DMS79 treated with DMSO at 0.1 percent for 48 hours (cell line): ENCODE measurements at regions not wholly inside any gene's neighbourhood (a gene's known extent, or its start where the extent isn't known, plus 50 kb on each side); places are given as distances from the start of the nearest gene placed in this dataset.
"Not testable (repeated sequence)": the region's sequence is repeated elsewhere in the genome, so short reads cannot be mapped to it uniquely, and the experiment has no call there.

Source experiments
- DNase-seq: peaks from one replicate; lab custom pipeline; 2025; lab: John Stamatoyannopoulos, UW

DNA sequence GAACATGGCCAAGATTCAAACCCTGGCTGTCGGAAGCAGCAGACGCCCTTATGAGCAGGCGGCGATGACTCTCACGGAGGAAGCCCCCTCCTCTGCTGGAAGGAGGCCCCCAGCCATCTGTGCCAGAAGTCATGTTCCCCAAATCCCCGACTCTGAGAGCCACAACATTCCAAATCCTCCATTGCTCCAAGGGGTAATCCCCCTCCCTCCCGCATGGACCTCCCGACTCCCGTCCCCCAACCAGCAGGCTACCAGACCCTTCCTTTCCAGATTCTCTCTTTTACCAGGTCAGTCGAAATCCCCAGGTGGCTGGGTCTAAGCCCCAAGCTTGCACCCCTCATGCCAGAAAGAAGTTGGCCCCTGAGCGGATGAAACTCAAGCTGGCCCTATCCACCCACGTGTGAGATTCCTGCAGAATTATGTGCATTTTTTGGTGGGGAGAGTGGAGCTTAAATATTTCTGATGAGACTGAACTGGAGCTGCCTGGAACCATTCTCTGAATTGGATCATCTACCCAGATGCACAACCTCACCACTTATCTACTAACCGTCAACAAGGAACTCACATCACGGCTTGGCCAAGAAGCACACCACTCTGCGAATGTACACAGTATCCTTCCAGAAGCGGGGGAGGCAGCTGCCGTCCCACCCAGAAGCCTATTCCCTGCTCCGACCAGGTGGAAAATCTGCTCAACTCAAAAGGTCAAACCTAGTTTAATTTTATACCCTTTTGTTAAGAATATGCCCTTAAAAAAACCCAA is 283.5 kb downstream of the C16orf95 start:
- DNase-seq, result no peak

DNA sequence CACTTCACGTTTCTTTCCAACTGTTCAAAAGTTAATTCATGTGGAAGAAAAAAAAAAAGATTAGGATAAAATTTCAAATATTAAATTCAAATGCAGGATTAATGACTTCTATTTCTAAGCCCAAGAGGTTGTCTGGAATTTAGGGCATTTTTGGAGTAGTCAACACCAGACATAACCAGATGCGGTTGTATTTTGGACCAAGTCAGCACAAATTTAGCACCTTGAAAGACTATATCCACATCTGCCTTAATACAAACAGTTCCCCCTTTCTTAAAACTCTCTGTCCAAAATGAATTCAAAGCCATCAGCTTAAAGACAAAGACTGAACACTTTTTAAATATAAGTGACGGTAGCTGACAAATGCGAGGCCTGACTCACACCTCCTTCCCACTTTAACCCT is 282.9 kb downstream of the C16orf95 start:
- no peak for DNase-seq

GRCh38 chr16:87035053-87035452 is 282.1 kb downstream of the C16orf95 start:
- no peak for DNase-seq

- no peak for DNase-seq
These were observed 280.2 kb downstream of the C16orf95 start for GRCh38 chr16:87037012-87037411.

DNA sequence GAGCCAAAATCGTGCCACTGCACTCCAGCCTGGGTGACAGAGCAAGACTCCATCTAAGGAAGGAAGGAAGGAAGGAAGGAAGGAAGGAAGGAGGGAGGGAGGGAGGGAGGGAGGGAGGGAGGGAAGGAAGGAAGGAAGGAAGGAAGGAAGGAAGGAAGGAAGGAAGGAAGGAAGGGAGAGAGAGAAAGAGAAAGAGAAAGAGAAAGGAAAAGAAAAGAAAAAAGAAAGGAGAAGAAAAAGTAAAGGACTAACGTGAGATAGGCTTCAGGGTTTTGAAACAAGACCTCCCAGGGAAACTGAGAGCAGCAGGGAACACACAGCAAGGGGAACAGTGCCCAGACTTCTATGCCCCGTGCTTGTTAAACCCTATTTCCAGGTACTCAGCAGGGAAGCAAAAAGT is 278.7 kb downstream of the C16orf95 start:
- not testable (repeated sequence) for DNase-seq

DNA sequence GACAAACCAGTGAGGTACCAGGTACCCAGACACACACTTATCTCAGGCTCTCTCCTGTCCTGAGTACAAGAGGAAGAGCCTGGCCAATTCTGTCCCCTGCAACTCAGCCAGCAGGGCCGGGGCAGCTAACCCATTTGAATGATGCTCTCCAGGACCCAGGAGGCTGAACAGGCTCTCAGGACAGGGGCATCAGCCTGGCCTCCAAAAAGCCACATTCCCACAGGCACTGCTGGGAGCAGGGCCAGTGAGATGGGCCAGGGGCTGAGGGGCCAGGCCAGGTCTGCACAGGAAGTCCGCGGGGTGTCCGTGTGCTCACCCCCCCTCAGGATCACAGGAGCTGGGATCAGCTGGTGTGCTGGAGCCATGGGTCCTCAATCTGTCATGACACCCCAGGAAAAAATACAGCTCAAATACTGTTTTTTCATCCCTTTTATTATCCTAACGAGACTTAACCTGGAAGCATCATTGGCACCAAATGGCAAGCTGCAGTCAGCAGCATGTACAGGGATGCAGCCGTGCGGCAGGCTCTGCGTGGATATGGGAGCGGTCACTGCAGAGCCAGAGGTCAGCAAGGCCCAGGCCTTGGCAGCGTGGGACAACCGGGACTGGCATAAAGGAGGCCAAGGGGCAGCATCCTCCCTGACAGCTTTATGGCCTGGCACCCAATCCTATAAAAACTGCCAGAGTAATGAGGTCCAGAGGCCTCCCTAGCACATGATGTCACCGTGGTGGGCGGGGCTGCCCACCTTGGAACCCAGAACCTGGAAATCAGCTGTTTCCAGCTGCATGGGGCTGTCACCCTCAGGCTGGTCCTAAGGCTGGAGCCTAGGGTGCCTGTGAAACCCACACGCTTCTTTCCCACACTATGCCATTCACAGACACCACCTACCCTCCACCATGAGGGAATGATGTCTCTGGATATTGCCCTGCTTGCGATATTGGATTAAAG is 276.7 kb downstream of the C16orf95 start:
- DNase-seq, result no peak

DNA sequence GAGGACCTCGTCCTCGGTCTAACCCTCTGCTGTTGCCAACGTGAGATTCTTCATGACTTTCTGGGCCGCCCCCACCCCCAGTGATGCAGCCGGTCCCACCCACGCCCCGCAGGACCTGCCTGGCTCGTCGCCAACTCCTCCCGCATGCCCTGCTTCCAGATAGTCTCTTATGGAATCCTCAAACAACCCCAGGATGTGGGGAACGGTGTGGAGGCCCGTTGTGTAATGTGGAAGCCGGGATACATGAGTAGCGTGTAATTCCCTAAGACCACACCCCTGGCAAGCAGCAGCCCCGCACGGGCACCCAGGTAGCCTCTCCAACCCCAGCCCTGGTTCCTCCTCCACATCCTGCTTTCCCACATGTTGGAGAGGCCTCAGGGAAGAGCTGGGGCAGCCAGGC is 275.9 kb downstream of the C16orf95 start:
- DNase-seq, result no peak

DNA sequence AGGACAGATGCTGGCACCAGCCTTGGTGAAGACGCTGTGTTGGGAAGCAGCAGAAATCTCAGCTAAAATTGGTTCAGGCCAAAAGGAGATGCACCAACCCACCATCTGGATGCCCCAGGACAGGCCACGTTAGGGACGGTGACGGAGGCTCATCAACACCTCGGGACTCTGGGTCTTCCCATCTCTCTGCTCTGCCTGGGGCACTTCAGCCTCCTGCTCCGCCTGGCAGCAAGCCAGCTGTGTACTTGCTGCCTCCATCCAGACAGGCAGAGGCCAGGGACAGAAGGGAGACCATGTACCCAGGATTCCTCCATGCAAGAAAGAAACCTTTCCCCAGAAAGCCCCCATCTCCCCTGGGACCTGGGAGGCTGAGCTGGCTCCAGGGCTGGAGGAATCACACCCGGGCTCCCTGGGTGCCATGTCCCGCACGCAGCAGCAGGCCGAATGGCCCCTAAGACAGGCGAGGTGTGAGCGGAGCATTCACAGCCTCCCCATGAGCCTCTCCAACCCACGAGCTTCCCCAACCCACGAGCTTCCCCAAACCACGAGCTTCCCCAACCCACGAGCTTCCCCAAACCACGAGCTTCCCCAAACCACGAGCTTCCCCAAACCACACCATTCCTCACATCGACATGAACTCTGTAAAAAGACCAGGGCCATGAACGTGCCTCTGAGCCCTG is 274.5 kb downstream of the C16orf95 start:
- DNase-seq, result no peak

DNA sequence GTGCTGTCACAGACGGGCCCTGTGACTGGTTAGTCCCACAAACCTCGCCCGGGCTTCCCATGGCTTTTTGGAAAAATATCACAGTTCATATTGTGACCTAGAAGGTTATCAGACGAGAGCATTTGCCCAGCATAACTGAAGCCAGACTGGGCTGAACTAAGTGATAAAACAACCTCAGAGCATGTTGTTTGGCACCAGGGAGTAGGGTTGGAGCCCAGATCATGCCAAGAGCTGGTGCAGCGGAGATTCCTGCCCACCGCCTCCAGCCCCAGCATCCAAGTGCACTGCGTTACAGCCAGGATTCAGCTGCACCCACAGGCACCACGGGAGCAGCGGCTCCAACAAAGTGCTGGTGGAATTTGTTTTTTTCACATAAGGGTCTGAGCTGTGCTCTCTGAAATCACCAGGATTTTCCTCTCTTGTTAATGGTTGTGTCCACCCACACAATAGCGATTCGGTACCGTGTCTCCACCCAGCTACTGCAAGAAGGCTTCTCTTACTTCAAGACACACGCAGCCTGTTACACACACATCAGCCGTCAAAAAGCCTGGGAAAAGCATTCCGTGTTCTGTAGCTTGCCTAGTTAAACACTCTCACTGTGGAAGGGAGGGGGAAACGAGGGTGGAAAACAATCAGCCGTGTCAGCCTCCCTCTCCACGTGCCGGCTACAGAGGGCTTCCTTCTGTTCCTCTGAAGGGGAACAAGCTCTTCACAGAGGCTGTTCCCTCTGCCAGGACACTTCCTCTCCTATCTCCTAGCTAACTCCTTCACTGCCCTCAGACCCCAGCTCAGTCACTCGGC is 273.8 kb downstream of the C16orf95 start:
- no peak for DNase-seq

DNA sequence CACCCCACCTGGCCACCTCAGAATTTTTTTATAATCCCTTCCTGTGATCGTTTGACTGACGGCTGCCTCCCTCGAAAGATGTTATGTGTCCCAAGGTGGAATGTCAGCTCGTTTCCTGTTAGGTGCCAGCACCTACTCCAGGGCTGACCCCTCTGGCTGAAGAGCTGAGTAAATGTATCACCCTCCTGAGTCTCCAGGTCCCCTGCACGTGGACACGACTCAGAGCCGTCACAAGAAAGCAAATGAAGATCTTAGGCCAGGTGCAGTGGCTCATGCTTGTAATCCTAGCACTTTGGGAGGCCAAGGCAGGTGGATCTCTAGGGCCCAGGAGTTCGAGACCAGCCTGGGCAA is 273.2 kb downstream of the C16orf95 start:
- DNase-seq, result no peak

DNA sequence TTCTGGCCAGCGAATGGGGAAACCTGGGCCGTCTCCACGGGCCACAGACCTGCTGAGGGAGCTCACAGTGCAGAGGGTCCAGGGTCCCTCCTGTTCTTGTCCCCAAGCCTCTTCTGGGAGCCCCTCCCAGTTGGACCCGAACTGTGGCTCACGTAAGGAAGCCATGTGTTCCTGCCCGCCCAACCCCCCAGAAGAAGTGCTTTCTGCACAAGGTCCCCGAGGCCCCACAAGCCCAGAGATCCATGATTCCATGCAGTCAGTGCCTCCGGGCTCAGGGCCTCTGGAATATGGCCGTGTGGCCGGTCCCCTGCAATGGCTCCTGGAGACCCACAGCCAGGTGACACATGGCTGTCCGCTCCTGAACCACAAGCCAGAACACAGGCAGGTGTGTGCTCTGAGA is 272.4 kb downstream of the C16orf95 start:
- DNase-seq, result no peak

DNA sequence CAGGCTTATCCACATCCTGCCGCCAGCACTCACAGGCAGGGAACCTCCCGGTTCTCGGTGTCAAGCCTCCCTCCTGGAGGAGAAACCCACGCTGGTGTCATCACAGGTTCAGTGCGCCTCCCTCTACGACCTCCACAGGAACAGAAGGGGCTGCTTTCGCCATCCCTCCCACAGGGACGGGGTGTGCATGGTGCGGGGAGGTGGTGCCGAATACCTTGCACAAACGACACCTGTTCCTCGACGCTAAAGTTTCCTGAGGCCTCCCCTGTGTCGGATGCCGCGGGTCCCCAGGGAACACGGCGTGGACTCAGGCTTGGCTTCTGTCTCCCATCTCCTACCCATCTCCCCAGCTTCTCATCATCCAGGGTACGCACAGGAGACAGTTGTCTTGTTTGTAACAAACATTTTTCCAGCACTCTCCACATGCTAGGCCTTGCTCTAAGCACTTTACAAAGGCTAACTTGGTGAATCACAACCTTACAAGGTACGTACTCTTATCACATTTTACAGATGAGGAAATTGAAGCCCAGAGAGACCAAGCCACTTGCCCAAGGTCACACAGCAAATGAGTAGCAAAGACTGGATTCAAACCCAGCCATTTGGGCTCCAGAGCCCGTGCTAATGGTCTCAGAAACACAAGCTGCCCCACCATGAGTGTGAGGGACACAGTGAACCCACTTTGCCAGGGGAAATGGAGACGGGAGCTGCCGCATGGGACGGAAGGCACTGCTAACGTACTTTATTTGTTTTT is 271.6 kb downstream of the C16orf95 start:
- no peak for DNase-seq

DNA sequence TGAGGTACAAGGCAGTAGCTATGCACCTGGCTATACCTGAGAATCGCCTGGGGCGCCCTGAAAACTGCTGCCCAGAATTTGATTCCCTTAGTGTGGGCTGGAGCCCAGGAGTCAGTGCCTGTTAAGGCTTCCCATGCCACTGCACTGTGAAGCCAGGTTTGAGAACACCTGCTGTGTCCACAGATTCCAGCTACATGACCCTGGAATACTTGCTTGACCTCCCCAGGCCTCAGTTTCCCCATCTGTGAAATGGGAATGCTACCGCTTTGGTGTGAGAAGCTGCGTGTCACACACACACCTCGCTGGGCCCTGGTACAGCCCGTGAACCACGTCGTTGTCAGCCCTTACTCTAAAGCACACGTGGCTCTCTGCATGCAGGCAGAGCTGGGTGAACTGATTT is 271.0 kb downstream of the C16orf95 start:
- DNase-seq, result no peak

- DNase-seq, result no peak
These were observed 269.8 kb downstream of the C16orf95 start for GRCh38 chr16:87047221-87048037.

DNA sequence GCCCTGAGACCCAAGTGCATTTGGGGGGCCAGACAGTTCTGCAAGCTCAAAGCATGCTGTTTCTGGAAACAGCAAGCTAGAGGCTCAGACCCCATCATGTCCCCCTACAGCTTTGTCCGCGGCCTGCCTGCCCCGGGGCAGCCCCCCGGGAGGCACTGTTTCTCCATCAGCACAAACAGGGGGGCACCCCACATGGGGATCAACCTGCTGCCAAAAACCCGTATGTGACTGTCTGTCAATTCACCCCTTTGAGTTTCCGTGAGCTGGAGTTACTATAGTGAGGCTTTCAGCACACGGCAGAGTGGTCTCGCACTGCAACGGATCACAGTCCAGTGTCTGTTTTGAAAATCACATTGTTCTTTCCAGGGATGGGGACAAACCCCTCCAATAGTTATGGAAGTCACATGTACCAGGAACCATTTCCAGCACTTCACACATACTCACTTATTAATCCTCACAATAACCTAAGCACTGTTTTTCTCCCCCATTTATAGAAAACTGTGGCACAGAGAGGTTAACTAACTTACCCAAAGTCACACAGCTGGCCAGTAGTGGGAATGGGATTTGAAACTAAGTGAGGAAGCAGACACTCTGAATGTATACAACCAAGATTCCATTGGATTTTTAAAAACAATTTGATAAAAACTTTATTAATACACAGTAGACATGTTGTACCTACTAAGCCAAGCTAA is 269.0 kb downstream of the C16orf95 start:
- no peak for DNase-seq

GRCh38 chr16:87048730-87049115 is 268.5 kb downstream of the C16orf95 start:
- no peak for DNase-seq

DNA sequence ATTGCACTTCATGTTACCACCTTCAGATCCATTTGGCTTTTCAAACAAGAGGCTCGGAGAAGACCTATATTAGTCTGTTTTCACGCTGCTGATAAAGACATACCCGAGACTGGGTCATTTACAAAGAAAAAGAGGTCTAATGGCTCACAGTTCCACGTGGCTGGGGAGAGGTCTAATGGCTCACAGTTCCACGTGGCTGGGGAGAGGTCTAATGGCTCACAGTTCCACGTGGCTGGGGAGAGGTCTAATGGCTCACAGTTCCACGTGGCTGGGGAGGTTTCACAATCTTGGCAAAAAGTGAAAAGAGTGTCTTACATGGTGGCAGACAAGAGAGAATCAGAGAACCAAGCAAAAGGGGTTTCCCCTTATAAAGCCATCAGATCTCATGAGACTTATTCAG is 268.0 kb downstream of the C16orf95 start:
- not testable (repeated sequence) for DNase-seq

DNA sequence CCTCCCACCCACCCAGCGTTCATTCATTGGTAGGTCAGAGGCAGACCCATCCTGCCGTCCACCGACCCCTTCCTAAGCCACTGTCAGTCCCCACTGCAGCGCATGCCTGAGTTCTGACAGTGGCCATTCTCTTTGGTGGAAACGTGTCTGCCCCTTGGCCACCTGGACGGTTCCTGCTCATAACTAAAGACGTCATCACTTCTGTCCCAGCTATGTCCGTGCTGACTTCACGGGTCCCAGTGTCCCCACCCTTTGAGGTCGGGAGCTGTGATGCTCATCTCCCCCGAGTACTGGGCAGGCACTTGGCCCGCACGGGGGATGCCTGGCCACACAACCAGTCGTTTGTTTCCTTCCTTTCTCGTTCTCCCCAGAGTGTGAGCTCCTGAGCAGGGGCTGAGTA is 267.1 kb downstream of the C16orf95 start:
- no peak for DNase-seq

- DNase-seq, result no peak
These were observed 265.5 kb downstream of the C16orf95 start for GRCh38 chr16:87051526-87052320.
